ENCODE measurements at regions not wholly inside any gene's neighbourhood (a gene's known extent, or its start where the extent isn't known, plus 50 kb on each side); places are given as distances from the start of the nearest gene placed in this dataset.

DNA sequence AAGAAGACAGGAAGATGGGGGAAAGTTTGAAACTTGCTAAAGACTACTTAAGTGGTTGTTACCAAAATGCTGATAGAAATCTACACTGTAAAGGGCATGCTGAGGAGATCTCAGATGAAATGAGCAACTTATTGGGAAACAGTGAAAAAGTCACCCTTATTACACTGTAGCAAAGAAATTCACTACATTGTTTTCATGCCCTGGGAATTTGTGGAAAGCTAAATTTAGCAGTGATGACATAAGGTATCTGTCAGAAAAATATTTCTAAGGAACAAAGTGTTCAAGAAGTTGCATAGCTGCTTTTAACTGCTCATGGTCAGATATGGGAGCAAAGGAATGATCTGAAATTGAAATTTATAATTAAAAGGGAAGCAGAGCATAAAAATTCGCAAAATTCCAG, 702.4 kb upstream of the LRRC4C start:
- Histone ChIP-seq H3K9me3 (ENCODE audit: insufficient read depth, low read length, severe bottlenecking) (no peaks in the 10 kb centered on the region), H4K20me1 (ENCODE audit: insufficient read depth, low read length) (no peaks in the 10 kb centered on the region), H3K4me3 (ENCODE audit: low read depth in 1 of 2, low read length in 2 of 2) (no peak overlapping the region), H3K9ac (ENCODE audit: low read depth, low read length) (no peak overlapping the region), H3K4me2 (ENCODE audit: insufficient read depth, low read length) (no peak overlapping the region), H3K36me3 (ENCODE audit: insufficient read depth, low read length) (no peaks in the 10 kb centered on the region), H3K4me1 (ENCODE audit: insufficient read depth, low read length) (no peaks in the 10 kb centered on the region), H3K27ac (ENCODE audit: low read length) (no peak overlapping the region), H3K27me3 (ENCODE audit: insufficient read depth, low read length, poor library complexity) (no peaks in the 10 kb centered on the region), H3K79me2 (ENCODE audit: insufficient read depth, low read length) (no peaks in the 10 kb centered on the region), H2AFZ (ENCODE audit: low read depth, low read length) (no peak overlapping the region)
- no peak for TF ChIP-seq EZH2 (IDR thresholded peaks at IDR 0.05; ENCODE audit: borderline replicate concordance, low read depth, low read length, severe bottlenecking)
- ATAC-seq (ENCODE audit: insufficient read depth, low read depth) (no peak), DNase-seq (no peak)

DNA sequence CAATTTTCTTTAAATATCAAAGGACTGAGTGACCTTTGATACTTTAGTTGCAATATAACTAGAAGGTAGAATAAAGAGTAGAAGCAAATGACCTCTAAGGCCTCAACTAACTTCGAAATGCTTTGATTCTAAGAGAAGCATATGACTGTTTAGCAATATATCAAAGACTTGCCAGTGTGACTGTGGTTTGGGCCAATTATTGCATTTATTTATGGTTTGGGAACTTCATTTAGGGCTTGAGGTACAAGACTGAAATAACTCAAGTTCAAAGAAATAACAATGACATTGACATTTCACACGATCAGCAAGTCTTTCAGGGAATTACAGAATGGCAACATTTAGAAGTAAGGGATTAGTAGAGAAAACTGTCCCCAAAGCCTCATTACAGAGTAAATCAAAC, 709.7 kb upstream of the LRRC4C start:
- TF ChIP-seq EZH2 (IDR thresholded peaks at IDR 0.05; ENCODE audit: borderline replicate concordance, low read depth, low read length, severe bottlenecking), result no peak
- TF ChIP-seq, protein P1, sequence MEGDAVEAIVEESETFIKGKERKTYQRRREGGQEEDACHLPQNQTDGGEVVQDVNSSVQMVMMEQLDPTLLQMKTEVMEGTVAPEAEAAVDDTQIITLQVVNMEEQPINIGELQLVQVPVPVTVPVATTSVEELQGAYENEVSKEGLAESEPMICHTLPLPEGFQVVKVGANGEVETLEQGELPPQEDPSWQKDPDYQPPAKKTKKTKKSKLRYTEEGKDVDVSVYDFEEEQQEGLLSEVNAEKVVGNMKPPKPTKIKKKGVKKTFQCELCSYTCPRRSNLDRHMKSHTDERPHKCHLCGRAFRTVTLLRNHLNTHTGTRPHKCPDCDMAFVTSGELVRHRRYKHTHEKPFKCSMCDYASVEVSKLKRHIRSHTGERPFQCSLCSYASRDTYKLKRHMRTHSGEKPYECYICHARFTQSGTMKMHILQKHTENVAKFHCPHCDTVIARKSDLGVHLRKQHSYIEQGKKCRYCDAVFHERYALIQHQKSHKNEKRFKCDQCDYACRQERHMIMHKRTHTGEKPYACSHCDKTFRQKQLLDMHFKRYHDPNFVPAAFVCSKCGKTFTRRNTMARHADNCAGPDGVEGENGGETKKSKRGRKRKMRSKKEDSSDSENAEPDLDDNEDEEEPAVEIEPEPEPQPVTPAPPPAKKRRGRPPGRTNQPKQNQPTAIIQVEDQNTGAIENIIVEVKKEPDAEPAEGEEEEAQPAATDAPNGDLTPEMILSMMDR (IDR thresholded peaks at IDR 0.05; ENCODE audit: borderline replicate concordance, extremely low read depth, low read length, poor library complexity, severe bottlenecking), result no peak
- Histone ChIP-seq H3K27me3 (ENCODE audit: insufficient read depth, low read length, poor library complexity) (no peaks in the 10 kb centered on the region), H3K36me3 (ENCODE audit: insufficient read depth, low read length) (no peaks in the 10 kb centered on the region), H3K9me3 (ENCODE audit: insufficient read depth, low read length, severe bottlenecking) (no peaks in the 10 kb centered on the region), H3K4me1 (ENCODE audit: insufficient read depth, low read length) (no peaks in the 10 kb centered on the region), H4K20me1 (ENCODE audit: insufficient read depth, low read length) (no peaks in the 10 kb centered on the region), H3K79me2 (ENCODE audit: insufficient read depth, low read length) (no peaks in the 10 kb centered on the region), H3K4me2 (ENCODE audit: insufficient read depth, low read length) (no peak overlapping the region), H2AFZ (ENCODE audit: low read depth, low read length) (no peak overlapping the region), H3K27ac (ENCODE audit: low read length) (no peak overlapping the region), H3K4me3 (ENCODE audit: low read depth in 1 of 2, low read length in 2 of 2) (no peak overlapping the region), H3K9ac (ENCODE audit: low read depth, low read length) (no peak overlapping the region)
- ATAC-seq (ENCODE audit: insufficient read depth, low read depth), result no peak
- DNase-seq, result no peak

DNA sequence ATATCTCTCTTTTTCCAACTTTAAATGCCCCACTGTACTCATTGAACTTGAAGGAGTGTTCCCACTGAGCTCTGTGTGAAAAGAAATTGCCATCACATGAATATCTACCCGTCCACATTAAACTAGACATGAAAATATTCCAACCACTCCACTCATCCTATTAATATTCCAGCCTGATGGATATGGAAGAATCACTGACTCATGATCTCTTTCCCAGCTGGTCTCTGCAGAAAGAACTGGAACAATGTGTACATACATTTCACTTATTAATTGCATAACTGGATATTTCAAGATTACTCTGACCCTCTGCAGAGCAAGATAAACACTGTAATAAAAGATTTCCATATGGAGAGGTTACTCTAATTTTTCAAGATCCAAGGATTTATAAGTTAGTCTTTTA, 711.1 kb upstream of the LRRC4C start:
- no peaks in the 10 kb centered on the region for H3K36me3 ChIP-seq (ENCODE audit: insufficient read depth, low read length)
- no peak overlapping the region for H3K9ac ChIP-seq (ENCODE audit: low read depth, low read length)
- no peak overlapping the region for H2AFZ ChIP-seq (ENCODE audit: low read depth, low read length)
- ATAC-seq (ENCODE audit: insufficient read depth, low read depth) (no peak), DNase-seq (no peak)
- no peaks in the 10 kb centered on the region for H4K20me1 ChIP-seq (ENCODE audit: insufficient read depth, low read length)
- H3K4me2 ChIP-seq (ENCODE audit: insufficient read depth, low read length), result no peak overlapping the region
- no peaks in the 10 kb centered on the region for H3K9me3 ChIP-seq (ENCODE audit: insufficient read depth, low read length, severe bottlenecking)
- no peak overlapping the region for H3K27ac ChIP-seq (ENCODE audit: low read length)
- no peaks in the 10 kb centered on the region for H3K4me1 ChIP-seq (ENCODE audit: insufficient read depth, low read length)
- H3K79me2 ChIP-seq (ENCODE audit: insufficient read depth, low read length), result no peaks in the 10 kb centered on the region
- TF ChIP-seq, protein P1 (IDR thresholded peaks at IDR 0.05; ENCODE audit: borderline replicate concordance, extremely low read depth, low read length, poor library complexity, severe bottlenecking), result no peak
- TF ChIP-seq EZH2 (IDR thresholded peaks at IDR 0.05; ENCODE audit: borderline replicate concordance, low read depth, low read length, severe bottlenecking), result no peak
- no peak overlapping the region for H3K4me3 ChIP-seq (ENCODE audit: low read depth in 1 of 2, low read length in 2 of 2)
- no peaks in the 10 kb centered on the region for H3K27me3 ChIP-seq (ENCODE audit: insufficient read depth, low read length, poor library complexity)

DNA sequence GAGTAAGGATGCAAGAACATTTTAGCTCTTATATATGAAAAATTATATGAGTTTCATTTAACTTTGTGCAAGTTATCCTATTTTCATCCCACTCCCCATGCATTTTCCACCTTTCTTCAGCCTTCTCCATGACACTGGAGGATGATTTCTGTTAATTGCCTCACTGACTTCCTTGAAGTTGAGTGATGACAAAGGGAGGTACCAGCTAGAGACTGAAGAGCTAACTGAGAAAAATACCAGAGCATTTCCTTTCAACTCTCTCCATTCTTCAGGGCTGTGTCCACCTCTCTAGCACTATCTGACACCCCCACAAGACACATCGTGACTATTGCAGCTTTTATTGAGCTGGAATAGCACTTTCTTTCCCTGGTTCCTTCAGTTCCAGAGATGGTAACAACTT, 711.6 kb upstream of the LRRC4C start:
- no peak overlapping the region for H3K27ac ChIP-seq (ENCODE audit: low read length)
- H3K9ac ChIP-seq (ENCODE audit: low read depth, low read length), result no peak overlapping the region
- TF ChIP-seq, protein P1 (IDR thresholded peaks at IDR 0.05; ENCODE audit: borderline replicate concordance, extremely low read depth, low read length, poor library complexity, severe bottlenecking), result no peak
- TF ChIP-seq EZH2 (IDR thresholded peaks at IDR 0.05; ENCODE audit: borderline replicate concordance, low read depth, low read length, severe bottlenecking), result no peak
- H3K79me2 ChIP-seq (ENCODE audit: insufficient read depth, low read length), result no peaks in the 10 kb centered on the region
- H3K9me3 ChIP-seq (ENCODE audit: insufficient read depth, low read length, severe bottlenecking), result no peaks in the 10 kb centered on the region
- H3K27me3 ChIP-seq (ENCODE audit: insufficient read depth, low read length, poor library complexity), result no peaks in the 10 kb centered on the region
- no peaks in the 10 kb centered on the region for H4K20me1 ChIP-seq (ENCODE audit: insufficient read depth, low read length)
- H3K4me2 ChIP-seq (ENCODE audit: insufficient read depth, low read length), result no peak overlapping the region
- no peaks in the 10 kb centered on the region for H3K4me1 ChIP-seq (ENCODE audit: insufficient read depth, low read length)
- H2AFZ ChIP-seq (ENCODE audit: low read depth, low read length), result no peak overlapping the region
- DNase-seq (no peak), ATAC-seq (ENCODE audit: insufficient read depth, low read depth) (no peak)
- H3K36me3 ChIP-seq (ENCODE audit: insufficient read depth, low read length), result no peaks in the 10 kb centered on the region
- no peak overlapping the region for H3K4me3 ChIP-seq (ENCODE audit: low read depth in 1 of 2, low read length in 2 of 2)

Measured in DND-41 (cell line).